HG03442 (cell line): ENCODE measurements at regions not wholly inside any gene's neighbourhood (a gene's known extent, or its start where the extent isn't known, plus 50 kb on each side); places are given as distances from the start of the nearest gene placed in this dataset.

Experiments used
- ATAC-seq: cut with Tn5 transposase; IDR thresholded peaks from one replicate; pipeline ENCODE4 v1.9.1; 2021; ENCODE audit warnings: mild to moderate bottlenecking, moderate library complexity; ENCODE audit not compliant: unreplicated experiment

DNA sequence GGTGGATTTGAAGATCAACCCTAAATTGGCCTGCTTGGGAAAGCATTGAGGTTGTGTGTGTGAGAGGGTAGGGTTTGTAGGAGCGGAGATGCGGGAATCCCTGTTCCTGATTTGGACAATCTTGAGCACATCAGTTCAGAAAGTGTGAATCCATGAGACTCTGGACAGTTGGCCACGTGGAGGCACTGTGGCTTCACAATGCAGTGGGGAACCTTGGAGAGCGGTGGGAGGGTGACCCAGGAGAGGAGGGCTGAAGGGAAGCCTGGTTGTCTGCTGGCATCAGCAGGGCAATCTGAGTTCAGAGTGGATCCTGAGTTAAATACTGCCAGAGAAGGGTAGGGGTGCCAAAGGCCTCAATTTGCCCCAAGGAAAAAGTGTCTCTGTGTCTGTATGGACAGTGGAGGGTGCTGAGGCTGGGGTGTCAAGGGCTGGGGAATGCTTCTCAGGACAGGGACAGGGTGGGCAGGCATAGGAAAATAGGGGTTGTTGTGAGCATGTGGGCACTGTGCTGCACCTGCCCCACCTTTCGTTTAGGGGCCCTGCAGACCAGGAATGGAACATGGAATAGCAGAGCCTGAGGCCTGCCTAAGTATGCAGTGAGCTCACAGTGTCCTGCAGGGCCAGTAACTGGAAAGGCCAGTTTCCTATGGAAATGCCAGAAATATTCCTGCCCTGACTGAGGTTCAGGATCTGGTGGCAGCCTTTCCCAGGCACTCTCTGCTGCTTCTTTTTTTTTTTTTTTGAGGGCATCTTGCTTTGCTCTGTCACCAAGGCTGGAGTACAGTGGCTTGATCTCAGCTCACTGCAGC lies 162.9 kb upstream of the PRSS58 start:
- ATAC-seq: no peak

DNA sequence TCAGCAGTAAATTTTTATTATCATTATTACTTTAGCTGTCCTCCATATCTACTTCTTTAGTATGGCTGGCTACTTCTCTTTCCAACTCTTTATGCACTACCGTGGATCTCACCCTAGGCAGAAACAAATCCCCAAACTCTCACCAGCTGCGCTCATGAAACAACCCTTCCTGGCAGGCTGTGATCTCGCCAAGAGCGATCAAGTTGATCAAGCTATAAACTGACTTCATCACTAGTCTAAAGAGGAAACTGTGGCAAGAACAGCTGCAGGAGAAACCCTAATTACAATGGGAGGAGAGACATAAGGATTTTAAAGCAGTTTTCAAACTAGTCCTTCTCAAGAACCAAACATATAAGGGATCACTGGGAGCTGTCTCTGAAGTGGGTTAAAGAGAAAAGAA lies 160.5 kb upstream of the PRSS58 start:
- ATAC-seq: no peak

DNA sequence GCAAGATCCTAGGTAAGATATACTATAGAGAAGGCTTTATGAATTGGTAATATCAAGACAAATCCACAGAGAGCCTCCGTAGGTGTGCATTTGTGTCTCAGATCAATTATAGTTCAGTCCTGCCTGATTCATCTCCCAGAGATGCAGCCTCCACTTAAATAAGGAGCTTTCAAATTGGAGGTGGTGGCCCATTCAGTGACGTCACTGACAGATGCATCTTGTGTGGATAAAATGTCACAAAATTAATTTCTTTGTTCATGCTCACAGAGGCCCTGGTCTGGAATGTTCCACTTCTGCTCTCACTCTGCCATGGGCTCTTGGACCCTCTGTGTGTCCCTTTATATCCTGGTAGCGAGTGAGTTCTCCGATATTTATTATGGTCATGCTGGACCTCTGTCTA lies 157.1 kb upstream of the PRSS58 start:
- ATAC-seq: no peak

DNA sequence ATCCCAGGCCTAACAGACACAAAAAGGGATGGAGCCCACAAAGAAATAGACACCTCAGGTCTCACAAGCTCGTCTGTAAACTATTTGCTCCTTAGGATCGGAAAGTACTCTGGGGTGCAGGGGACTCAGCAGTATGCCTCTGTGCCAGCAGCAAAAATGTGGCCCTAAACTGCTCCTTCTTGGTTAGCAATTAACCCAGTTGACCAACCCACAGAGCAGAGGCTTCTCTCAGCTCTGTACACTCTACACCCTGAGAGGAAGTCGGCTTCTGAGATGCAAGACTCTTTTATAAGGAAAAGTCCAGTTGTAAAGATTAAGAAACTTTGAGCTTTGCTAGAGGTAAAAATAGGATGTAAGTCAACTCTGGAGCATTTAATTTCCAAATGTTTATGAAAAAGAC lies 156.3 kb upstream of the PRSS58 start:
- no peak for ATAC-seq

DNA sequence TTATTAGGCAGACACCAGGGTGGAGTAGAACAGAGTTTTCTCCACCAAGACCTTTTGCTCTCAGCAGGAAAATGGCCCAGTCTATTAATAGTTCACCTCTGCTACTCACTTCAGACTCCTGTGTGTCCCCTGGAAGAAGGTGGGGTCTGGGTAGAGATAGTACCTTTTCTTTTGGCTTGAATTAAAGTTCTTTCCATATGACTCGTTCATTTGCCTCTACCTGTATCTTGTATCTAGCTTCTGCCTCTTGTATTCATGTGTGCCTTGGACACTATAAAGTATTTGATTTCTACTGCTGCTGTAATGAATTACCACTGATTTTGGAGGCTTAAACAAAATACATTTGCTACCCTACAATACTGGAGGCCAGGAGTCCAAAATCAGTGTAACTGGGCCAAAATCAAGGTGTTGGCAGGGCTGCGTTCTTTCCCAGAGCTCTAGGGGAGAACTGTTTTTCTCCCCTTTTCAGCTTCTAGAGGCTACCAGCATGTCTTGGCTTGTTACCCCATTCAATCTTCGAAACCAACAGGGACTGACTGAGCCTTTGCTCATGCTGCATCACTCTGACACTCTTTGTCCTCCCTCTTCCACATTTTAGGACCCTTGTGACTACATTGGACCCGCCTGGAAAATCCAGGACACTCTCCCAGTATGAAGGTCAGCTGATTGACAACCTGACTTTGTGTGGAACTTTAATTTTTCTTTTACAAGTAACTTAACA lies 155.6 kb upstream of the PRSS58 start:
- peak; percentile 6 for ATAC-seq

DNA sequence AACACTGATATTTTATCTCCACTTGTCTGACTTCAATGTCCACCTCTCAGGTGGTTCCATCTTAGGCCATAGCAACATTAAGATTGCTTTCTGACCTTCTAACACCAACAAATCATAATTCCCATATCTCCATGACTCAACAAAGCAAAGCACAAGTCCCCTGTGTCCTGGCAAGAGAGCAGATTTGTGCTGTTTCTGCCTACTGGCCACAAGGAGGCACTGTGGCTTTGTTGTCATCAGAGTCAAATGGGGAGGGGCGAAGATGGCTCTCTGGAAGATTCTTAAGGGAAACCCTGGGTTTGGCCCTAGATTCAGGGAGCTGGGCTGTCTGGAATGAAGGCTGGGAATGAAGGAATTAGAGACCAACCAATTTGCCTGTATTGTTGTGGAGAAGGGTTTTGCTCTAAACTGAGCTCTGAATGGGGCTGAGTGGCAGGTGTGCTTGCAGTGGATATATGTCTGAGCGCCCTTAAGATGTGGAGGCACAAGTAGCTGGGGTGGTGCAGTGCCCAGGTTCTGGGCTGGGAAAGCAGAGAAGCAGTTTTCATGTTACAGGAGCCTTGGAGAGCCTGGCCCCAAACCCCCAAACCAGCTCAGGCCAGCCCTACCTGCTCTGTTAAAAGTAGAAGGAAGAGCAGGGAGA lies 154.8 kb upstream of the PRSS58 start:
- peak; percentile 87 for ATAC-seq

DNA sequence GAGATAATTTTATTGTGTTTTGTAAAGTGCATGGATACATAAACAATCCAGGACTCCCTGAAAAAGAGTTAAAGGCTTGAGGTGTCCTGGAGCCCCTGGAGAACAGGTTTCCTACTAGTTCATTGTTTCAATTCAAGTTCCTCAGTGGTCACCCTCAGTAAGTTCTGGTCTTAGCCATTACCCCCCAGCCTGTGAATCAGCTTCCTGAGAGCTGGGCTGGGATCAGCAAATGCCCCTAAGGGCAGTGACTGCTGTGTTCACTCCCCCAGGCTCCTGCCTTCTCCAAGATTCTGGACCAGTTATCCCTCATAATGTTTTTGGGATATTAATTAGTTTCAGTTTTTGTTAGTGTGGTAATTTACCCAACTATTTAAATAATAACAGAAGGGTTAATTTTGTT lies 151.6 kb upstream of the PRSS58 start:
- ATAC-seq: no peak

DNA sequence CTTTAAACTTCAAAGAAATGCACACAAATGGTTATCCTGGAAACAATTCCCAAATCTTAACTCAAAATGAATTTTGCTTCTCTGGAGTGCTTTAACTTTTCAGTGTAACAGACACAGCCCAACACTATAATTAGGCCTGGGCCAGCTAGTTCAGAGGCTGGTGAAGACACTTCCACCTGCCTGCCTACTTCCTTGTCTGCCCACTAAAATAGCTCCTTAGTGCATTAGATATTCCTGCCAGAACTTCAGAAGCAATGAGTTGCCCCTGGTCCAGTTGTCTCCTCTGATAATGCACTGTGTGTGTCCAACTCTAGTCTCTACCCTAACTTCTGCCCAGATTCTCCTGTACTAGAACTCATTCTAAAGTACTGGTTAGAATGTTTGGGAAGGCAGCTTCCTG lies 150.9 kb upstream of the PRSS58 start:
- no peak for ATAC-seq

DNA sequence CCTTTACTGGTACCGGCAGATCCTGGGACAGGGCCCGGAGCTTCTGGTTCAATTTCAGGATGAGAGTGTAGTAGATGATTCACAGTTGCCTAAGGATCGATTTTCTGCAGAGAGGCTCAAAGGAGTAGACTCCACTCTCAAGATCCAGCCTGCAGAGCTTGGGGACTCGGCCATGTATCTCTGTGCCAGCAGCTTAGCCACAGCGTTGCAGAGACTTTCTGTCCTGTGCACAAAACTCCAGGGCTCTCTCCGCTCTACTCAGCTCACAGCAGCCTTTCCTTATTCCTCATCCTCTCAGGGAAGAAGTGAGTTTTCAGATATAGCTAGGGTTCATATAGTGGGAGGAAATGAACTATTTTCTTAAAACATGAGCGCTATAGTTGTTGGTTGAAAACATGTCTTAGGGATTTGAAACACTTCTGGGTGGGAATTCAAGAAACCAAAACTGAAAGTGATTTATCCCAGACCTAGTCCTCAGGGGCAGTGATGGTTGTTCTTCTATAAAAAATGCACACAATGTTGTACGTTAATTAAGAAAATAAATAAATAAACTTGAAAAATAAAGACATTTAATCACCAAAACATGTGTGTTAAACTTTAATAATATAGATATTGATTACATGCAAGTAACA lies 150.2 kb upstream of the PRSS58 start:
- no peak for ATAC-seq

DNA sequence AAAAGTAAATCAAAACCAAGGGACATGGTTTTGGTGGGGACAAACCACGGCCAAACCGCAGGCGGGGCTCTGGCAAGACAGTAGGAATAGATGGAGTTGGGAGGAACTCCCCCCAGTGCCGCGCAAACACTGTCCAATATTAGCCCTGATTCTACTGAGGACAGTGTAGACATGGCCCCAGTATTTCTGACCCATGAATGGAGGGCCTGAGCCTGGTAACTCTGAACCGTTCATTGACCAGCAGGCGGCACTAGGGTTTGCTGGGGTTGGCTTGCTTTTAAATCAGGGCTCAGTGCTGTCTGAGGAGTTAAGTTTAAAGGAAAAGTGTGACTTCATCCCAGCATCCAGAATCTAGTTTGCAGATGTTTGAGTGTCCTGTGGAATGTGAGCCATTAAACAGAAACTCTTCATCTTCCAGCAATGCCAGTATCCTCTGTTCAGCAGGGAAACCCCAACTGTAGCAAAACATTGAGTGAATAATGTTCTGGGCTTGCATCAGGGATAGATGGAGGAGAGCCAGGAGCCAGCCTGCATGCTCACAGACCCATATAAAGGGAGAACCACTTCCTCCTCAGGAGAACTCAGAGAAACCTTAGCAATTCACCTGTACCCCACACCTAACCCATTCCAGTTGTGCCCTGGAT lies 147.4 kb upstream of the PRSS58 start:
- ATAC-seq: no peak

DNA sequence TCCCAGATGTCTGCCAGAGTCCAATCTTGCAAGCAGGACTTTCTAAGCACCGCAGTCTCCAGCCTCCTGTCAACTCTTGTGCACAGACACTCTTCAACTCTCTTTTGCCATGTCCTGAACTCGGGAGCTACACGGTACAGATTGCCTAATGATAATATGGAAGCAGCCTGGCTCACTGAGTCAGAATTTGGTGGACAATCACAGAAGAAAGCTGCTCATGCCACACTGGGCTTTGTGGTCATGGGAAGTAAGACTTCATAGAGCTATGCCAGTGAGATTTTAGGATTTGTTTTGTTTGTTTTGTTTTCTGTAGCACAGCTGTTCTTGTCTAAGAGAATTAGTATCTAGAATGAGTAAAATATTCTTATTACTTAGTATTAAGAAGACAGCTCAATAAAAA lies 144.1 kb upstream of the PRSS58 start:
- ATAC-seq: no peak

DNA sequence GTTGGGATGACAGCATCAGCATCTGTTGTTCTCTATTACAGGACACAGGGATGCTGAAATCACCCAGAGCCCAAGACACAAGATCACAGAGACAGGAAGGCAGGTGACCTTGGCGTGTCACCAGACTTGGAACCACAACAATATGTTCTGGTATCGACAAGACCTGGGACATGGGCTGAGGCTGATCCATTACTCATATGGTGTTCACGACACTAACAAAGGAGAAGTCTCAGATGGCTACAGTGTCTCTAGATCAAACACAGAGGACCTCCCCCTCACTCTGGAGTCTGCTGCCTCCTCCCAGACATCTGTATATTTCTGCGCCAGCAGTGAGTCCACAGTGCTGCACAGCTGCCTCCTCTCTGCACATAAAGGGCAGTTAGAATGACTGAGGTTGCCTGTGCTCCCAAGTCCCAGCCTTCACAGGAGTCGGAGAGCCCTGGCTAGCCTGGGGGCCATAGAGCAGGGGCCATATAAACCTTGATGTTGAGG lies 142.2 kb upstream of the PRSS58 start:
- no peak for ATAC-seq

DNA sequence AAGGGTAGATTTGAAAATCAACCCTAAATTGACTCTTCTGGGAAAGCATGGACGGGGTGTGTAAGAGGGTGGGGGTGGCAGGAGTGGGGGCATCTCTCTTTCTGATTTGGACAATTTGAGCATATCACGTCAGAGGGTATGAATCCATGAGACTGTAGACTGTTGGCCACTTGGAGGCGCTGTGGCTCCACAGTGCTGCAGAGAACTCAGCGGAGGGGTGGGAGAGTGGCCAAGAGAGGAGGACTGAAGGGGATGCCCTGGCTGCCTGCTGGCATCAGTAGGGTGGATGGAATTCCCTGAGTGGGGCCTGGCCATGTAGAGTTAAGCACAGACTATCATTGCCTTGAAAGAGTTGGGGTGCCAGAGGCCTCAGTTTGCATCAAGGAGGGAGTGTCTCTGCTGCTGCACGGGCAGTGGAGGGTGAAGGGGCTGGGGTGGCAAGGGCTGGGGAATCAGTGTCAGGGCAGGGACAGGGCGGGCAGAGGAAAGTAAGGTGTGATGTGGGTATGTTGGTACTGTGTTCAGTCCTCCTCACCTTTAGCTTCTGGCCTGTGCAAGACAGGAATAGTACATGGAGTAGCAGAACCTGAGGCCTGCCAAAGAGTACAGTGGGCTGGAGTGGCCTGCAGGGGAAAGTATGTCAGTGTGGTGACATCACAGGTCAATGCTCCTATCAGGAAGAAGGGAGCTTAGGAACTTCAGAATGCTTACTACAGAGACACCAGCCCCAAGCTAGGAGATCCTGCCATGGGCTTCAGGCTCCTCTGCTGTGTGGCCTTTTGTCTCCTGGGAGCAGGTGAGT lies 133.5 kb upstream of the PRSS58 start:
- ATAC-seq: no peak

DNA sequence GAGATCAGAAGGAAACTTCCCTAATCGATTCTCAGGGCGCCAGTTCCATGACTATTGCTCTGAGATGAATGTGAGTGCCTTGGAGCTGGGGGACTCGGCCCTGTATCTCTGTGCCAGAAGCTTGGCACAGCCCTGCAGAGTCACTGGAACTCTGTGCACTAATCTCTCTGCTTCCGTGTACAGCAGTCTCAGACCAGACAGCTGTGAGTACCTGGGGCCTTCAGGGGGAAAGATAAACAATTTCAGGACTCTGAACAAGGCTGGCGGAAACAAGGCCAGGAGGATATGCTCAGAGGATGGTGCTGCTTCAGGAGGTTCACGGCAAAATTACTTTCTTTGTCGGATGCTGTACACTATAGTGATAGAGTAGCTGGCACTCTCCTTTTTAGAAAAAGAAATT lies 131.7 kb upstream of the PRSS58 start:
- no peak for ATAC-seq

DNA sequence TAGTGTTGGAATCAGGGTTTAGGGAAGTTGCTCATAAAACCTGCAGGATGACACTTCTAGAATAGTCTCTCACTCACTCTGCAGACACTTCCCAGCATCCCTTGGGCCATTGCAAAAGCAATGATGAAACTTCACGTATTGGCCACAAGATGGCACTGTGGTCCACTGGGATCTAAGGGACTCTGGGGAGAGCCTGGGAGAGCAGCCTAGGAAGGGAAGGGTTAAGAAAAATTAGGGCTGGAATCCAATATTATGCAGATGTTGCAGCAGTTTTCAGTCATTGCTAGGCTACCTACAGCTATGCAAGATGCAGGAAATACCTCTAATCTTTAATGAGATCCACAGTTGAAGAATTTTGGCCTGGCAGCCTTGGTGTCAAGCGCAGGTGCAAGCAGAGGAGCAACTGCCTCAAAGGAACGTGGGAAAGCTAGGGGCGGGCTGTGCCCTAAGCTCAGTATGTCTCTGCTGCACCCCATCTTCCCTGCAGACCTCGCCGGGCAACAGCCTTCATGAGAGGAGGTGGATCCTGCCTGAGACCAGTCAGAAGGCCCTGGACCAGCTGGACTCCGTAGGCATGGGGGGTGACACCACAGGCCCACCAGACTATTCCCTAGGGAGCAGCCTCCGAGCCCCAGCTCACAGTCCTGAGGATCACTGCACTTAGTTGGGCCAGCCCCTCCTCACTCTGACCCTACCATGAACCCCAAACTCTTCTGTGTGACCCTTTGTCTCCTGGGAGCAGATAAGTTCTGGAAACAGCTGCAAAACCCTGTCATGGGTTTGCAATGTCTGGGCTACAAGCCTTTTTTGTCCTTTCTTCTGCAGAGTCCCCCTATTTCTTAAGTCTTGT lies 127.9 kb upstream of the PRSS58 start:
- peak; percentile 62 for ATAC-seq

DNA sequence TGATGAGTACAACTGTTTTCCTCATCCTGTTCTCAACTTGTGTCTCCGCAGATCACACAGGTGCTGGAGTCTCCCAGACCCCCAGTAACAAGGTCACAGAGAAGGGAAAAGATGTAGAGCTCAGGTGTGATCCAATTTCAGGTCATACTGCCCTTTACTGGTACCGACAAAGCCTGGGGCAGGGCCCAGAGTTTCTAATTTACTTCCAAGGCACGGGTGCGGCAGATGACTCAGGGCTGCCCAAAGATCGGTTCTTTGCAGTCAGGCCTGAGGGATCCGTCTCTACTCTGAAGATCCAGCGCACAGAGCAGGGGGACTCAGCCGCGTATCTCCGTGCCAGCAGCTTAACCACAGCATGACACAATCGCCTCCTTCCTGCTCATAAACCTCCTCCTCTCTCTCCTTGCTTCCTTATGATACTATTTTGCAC lies 126.7 kb upstream of the PRSS58 start:
- ATAC-seq: peak; percentile 61

DNA sequence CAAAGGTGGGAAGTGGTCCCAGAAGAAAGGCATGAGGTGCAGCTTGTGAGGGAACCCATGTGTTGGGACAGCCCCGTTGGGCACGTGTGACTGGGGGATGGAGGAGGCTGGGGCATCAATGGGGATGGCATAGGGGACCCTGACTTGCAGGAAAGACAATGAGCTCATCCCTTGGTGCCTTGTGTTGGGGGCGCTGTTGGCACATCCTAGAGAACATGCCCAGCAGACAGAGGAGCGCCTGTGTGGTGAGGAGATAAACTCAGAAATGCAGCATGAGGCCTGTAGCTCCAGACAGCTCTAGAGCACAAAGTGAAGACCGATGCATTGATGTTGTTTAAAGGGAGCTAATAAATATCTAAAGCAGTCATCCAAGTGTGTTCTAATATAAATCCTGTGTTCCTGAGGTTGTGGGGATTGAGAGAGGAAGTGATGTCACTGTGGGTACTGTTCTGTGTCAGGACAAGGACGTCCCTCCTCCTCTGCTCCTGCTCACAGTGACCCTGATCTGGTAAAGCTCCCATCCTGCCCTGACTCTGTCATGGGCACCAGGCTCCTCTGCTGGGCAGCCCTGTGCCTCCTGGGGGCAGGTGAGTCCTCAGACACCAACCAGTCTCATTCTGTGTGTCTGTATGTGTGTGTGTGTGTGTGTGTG lies 126.1 kb upstream of the PRSS58 start:
- peak; percentile 30 for ATAC-seq

DNA sequence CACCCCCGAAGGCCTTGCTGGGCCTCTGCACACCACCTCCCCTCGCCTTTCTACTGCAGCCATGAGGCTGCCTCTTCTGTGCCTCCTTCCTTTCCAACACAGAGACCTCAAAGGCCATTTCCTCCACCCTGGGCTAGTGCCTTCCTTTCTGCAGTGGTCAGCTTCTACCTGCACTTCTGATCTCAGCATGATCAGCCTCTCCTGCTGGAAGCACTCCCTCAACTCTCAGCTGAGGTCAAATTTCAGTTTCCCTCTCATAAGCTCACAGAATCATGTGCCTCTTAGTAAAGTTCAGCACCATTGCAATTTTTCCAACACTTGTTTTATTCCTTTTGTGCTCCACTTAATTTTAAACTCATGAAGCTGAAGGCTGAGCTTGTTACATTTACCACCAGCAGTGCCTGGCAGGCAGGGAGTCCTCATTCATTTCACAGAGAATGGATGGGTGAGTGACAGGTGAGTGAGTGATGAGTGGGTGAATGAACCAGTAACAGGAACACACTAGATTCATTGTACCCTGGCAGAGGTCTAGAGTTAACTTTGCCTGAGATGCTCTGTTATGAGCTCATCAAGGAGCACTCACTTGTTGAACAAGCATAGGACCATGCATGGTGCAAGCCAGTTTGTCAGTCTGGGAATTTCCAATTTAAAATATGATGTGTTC lies 124.0 kb upstream of the PRSS58 start:
- ATAC-seq: no peak
